K562 (cell line): ENCODE measurements at regions not wholly inside any gene's neighbourhood (a gene's known extent, or its start where the extent isn't known, plus 50 kb on each side); places are given as distances from the start of the nearest gene placed in this dataset.

Experiments
- ATAC-seq: fragments of 200-7000 bp; cut with Tn5 transposase; 3 replicates; pipeline ENCODE4 v1.9.1; 2020; ENCODE audit warnings: moderate library complexity
- BruUV-seq: library from RNA; stranded (reverse); fragments of 400-500 nt; replicated peaks from 2 replicates; lab custom pipeline; 2021; lab: Mats Ljungman, UMichigan
- CTCF ChIA-PET: fragments of 300-600 bp; formaldehyde crosslinking; extraction: SDS; loops from one replicate; lab custom pipeline; 2021; ENCODE audit warnings: low intra/inter-chr PET ratio; lab: Yijun Ruan, JAX
- POLR2A ChIA-PET: fragments of 300-600, 350-650 bp; sonication (Branson Sonifier 250); formaldehyde crosslinking; extraction: SDS; loops from one replicate; lab custom pipeline; 2021; ENCODE audit warnings: antibody characterized with exemption, inconsistent platforms; lab: Yijun Ruan, JAX
- DNase-seq, 4 experiments: peaks; one replicate each; pipeline versions ENCODE4 v3.0.0 to v3.0.0-alpha.2; 2011 to 2018; ENCODE audit warnings: low spot score in 3 of 4, mixed read lengths in 3 of 4; ENCODE audit errors: extremely low read depth in 1 of 4
- FAIRE-seq: peaks from 2 replicates; lab custom pipeline; 2011; peaks lifted over from hg19 to GRCh38; lab: Jason Lieb, UNC
- H2AFZ ChIP-seq: 2 replicates; pipeline ENCODE4 v1.6.0; 2011; ENCODE audit warnings: low read depth, low read length, control low read depth, inconsistent platforms
- H3K27ac ChIP-seq: fragments of 200-600 bp; 3 replicates; pipeline ENCODE4 v1.8.0; 2011; ENCODE audit warnings: low read depth, mild to moderate bottlenecking, control low read depth, inconsistent platforms, low read length, moderate library complexity, mixed read lengths; ENCODE audit errors: extremely low read depth
- H3K27me3 ChIP-seq, 2 experiments: fragments of 300-600 bp in 1 of 2; 2 replicates in 1 of 2; 3 replicates in 1 of 2; pipeline versions ENCODE4 v1.6.0 to v1.8.0; 2011; ENCODE audit warnings: inconsistent platforms in 2 of 2, low read length in 2 of 2, mild to moderate bottlenecking in 1 of 2, mixed read lengths in 1 of 2, moderate library complexity in 1 of 2; ENCODE audit not compliant: control insufficient read depth in 2 of 2, insufficient read depth in 2 of 2
- H3K36me3 ChIP-seq: fragments of 300-600 bp; 3 replicates; pipeline ENCODE4 v1.8.0; 2011; ENCODE audit warnings: mild to moderate bottlenecking, low read length, inconsistent platforms; ENCODE audit not compliant: control insufficient read depth, insufficient read depth
- H3K4me1 ChIP-seq, 2 experiments: fragments of 200-600 bp in 1 of 2; replicated peaks in 1 of 2; 2 replicates in 1 of 2; 3 replicates in 1 of 2; pipeline versions ENCODE4 v1.5.1 to v1.8.0; 2011; ENCODE audit warnings: inconsistent platforms in 2 of 2, low read length in 2 of 2, mild to moderate bottlenecking in 1 of 2, mixed read lengths in 1 of 2, moderate library complexity in 1 of 2; ENCODE audit not compliant: control insufficient read depth in 2 of 2, insufficient read depth in 2 of 2
- H3K4me2 ChIP-seq: 2 replicates; pipeline ENCODE4 v1.6.1; 2011; ENCODE audit warnings: low read length, control low read depth, inconsistent platforms, mixed read lengths; ENCODE audit not compliant: insufficient read depth
- H3K4me3 ChIP-seq: fragments of 200-600 bp; sonication (generic), shearing (Covaris generic); 2 replicates; pipeline ENCODE4 v1.5.1; 2016; ENCODE audit warnings: control low read depth, inconsistent platforms
- H3K79me2 ChIP-seq: fragments of 200-600 bp; 3 replicates; pipeline ENCODE4 v1.8.0; 2011; ENCODE audit warnings: low read length, inconsistent platforms; ENCODE audit not compliant: control insufficient read depth, insufficient read depth
- H3K9ac ChIP-seq, 2 experiments: 2 replicates each; pipeline versions ENCODE4 v1.6.0 to v1.6.1; 2011; ENCODE audit warnings: low read depth in 2 of 2, low read length in 2 of 2, control low read depth in 1 of 2, inconsistent platforms in 1 of 2, mild to moderate bottlenecking in 1 of 2, mixed read lengths in 1 of 2; ENCODE audit not compliant: insufficient read depth in 1 of 2
- H3K9me1 ChIP-seq: one replicate; pipeline ENCODE4 v1.6.0; 2011; ENCODE audit warnings: inconsistent platforms, mild to moderate bottlenecking, low read length, moderate library complexity; ENCODE audit not compliant: control insufficient read depth, insufficient read depth
- H3K9me3 ChIP-seq: replicated peaks from 2 replicates; pipeline ENCODE4 v1.5.1; 2011; ENCODE audit warnings: low read depth, low read length, inconsistent platforms; ENCODE audit not compliant: control insufficient read depth, insufficient read depth
- H4K20me1 ChIP-seq: replicated peaks from 2 replicates; pipeline ENCODE4 v1.6.1; 2011; ENCODE audit warnings: low read length, inconsistent platforms, mixed read lengths; ENCODE audit not compliant: control insufficient read depth, insufficient read depth
- CBFA2T2 ChIP-seq: fragments of 450-650 bp; conservative IDR thresholded peaks from 2 replicates; pipeline ENCODE4 v1.6.1; 2017; ENCODE audit warnings: mild to moderate bottlenecking
- CHD7 ChIP-seq: fragments of 200-600 bp; sonication (generic); IDR thresholded peaks from one replicate; pipeline ENCODE4 v1.6.1; 2012; ENCODE audit warnings: mild to moderate bottlenecking, low read depth, low read length, inconsistent platforms
- GTF2F1 ChIP-seq: IDR thresholded peaks from 2 replicates; pipeline ENCODE4 v1.6.1; 2011; ENCODE audit warnings: low read depth, low read length, improper control_type of control experiment
- MEF2A ChIP-seq: IDR thresholded peaks from 2 replicates; pipeline ENCODE4 v1.6.1; 2011; ENCODE audit warnings: low read depth, mild to moderate bottlenecking, low read length, moderate library complexity; ENCODE audit not compliant: control insufficient read depth
- PATZ1 ChIP-seq: fragments of 250-450 bp; sonication (Bioruptor Pico); IDR thresholded peaks from 2 replicates; pipeline ENCODE4 v1.5.0; 2020; ENCODE audit warnings: mild to moderate bottlenecking, borderline replicate concordance
- POLR3A ChIP-seq: IDR thresholded peaks from 2 replicates; pipeline ENCODE4 v1.6.1; 2011; ENCODE audit warnings: borderline replicate concordance, mild to moderate bottlenecking, moderate library complexity; ENCODE audit not compliant: insufficient read length, insufficient read depth; ENCODE audit errors: extremely low read depth
- ZNF133 ChIP-seq: fragments of 250-450 bp; sonication (Bioruptor Pico); IDR thresholded peaks from 2 replicates; pipeline ENCODE4 v1.4.0; 2020; ENCODE audit warnings: mild to moderate bottlenecking
- ZNF507 ChIP-seq: conservative IDR thresholded peaks from 2 replicates; pipeline ENCODE4 v1.6.1; 2017; ENCODE audit warnings: missing genetic modification characterization, missing compliant biosample characterization
- WGBS: fragments of 100-300 bp; shearing (Covaris generic); methylation state at CpG from one replicate; pipeline ENCODE4 v1.1.6; 2016; ENCODE audit warnings: low coverage, mixed read lengths; ENCODE audit not compliant: insufficient coverage; ENCODE audit errors: missing lambda C conversion rate; 5-methylcytosine and 5-hydroxymethylcytosine counted together
- in situ Hi-C: fragments of 300-500 bp; cut with MboI; formaldehyde crosslinking; loops from 4 replicates; pipeline ENCODE4 v1.15.0; 2018; ENCODE audit warnings: inconsistent platforms, mixed read lengths
- intact Hi-C: fragments of 100-400 bp; cut with micrococcal nuclease; formaldehyde crosslinking; loops from 2 replicates; pipeline ENCODE4 v1.14.2; 2022

- peak; percentile 64 for ATAC-seq
- no TSS peak for BruUV-seq
- intact Hi-C loops (loop anchor here (5.0 kb wide), 2 partner anchors 55 to 570 kb away; no protein-coding TSS in a partner anchor), in situ Hi-C loops (loop anchor here (10.0 kb wide), 1 partner anchor 932 kb away; no protein-coding TSS in a partner anchor)
- Histone ChIP-seq H3K79me2 (no peaks in the 10 kb centered on the region), H3K9ac (no peak overlapping the region), H3K36me3 (no peaks in the 10 kb centered on the region), H2AFZ (no peak overlapping the region), H3K4me3 (no peak overlapping the region), H3K27ac (no peak overlapping the region), H3K9me1 (no peaks in the 10 kb centered on the region), H4K20me1 (no peaks in the 10 kb centered on the region; the same call in 1 of the 2 replicates), H3K4me2 (no peak overlapping the region), H3K27me3 (peaks cover 0 to 6% of the 10 kb centered on the region in 2 experiments; a peak in 2 of 5 replicates), H3K4me1 (peaks cover 0 to 4% of the 10 kb centered on the region in 2 experiments; a peak in 1 of 5 replicates), H3K9me3 (no peaks in the 10 kb centered on the region; the same call in 1 of the 2 replicates)
- POLR2A ChIA-PET, result no interaction called here
- 3% methylated on average over 26 of the region's 27 CpGs for WGBS
- FAIRE-seq, result no peak
- DNase-seq, result no peak
- CTCF ChIA-PET, result no interaction called here
- no peak for TF ChIP-seq ZNF507 (tag)
- TF ChIP-seq ZNF133 (CRISPR knock-in tag), result no peak
- TF ChIP-seq POLR3A, result no peak
- TF ChIP-seq MEF2A, result no peak
- no peak for TF ChIP-seq CHD7
- TF ChIP-seq GTF2F1, result no peak
- no peak for TF ChIP-seq CBFA2T2
- TF ChIP-seq PATZ1, result no peak
These were observed 109.5 kb downstream of the TENT4A start for GRCh38 chr5:6822556-6823343.
